H1 (cell line): ENCODE measurements at regions not wholly inside any gene's neighbourhood (a gene's known extent, or its start where the extent isn't known, plus 50 kb on each side); places are given as distances from the start of the nearest gene placed in this dataset.

ENCODE experiments used
- CTCF ChIA-PET: fragments of 300-600 bp; sonication (Branson Sonifier 250); formaldehyde crosslinking; loops from one replicate; lab custom pipeline; 2021; ENCODE audit not compliant: partially characterized antibody; lab: Charles Lee
- POLR2A ChIA-PET: fragments of 300-600 bp; sonication (Branson Sonifier 250); formaldehyde crosslinking; loops from one replicate; lab custom pipeline; 2021; ENCODE audit warnings: inconsistent platforms; ENCODE audit not compliant: partially characterized antibody; lab: Charles Lee
- DNase-seq, 2 experiments: peaks; one replicate each; pipeline versions ENCODE4 v3.0.0 to v3.0.0-alpha.2; 2010 to 2022; ENCODE audit warnings: low spot score in 2 of 2, low read depth in 1 of 2, mixed read lengths in 1 of 2
- FAIRE-seq: peaks from 2 replicates; lab custom pipeline; 2011; peaks lifted over from hg19 to GRCh38; lab: Jason Lieb, UNC
- H2AFZ ChIP-seq: 2 replicates; pipeline ENCODE4 v1.8.1; 2012; ENCODE audit warnings: low read length, inconsistent platforms
- H2AK5ac ChIP-seq: 2 replicates; pipeline ENCODE4 v1.6.1; 2013; ENCODE audit warnings: low read depth, low read length
- H2BK120ac ChIP-seq: replicated peaks from 2 replicates; pipeline ENCODE3; 2013; ENCODE audit warnings: low read depth, low read length, inconsistent platforms
- H2BK12ac ChIP-seq: 2 replicates; pipeline ENCODE4 v1.6.1; 2013; ENCODE audit warnings: low read depth, low read length
- H2BK15ac ChIP-seq: 2 replicates; pipeline ENCODE4 v1.6.1; 2013; ENCODE audit warnings: low read length
- H2BK20ac ChIP-seq: 2 replicates; pipeline ENCODE4 v1.6.1; 2013; ENCODE audit warnings: low read length
- H2BK5ac ChIP-seq: 2 replicates; pipeline ENCODE4 v1.6.1; 2013; ENCODE audit warnings: low read depth, low read length
- H3K14ac ChIP-seq: 2 replicates; pipeline ENCODE4 v1.6.1; 2013; ENCODE audit warnings: inconsistent platforms; ENCODE audit not compliant: insufficient read length
- H3K18ac ChIP-seq: 2 replicates; pipeline ENCODE4 v1.6.1; 2013; ENCODE audit warnings: low read length; ENCODE audit errors: extremely low read depth
- H3K23ac ChIP-seq: 2 replicates; pipeline ENCODE4 v1.6.1; 2013; ENCODE audit warnings: inconsistent platforms; ENCODE audit not compliant: insufficient read length
- H3K23me2 ChIP-seq: 2 replicates; pipeline ENCODE4 v1.6.1; 2013; ENCODE audit warnings: low read depth, low read length
- H3K27ac ChIP-seq: 2 replicates; pipeline ENCODE4 v1.6.1; 2011; ENCODE audit warnings: low read depth, low read length, inconsistent platforms
- H3K27me3 ChIP-seq, 4 experiments: replicated peaks in 1 of 4; 1 replicate in 1 of 4; 2 replicates in 3 of 4; pipeline versions ENCODE4 v1.6.1 to v1.8.1; 2011 to 2013; ENCODE audit warnings: low read length in 3 of 4, mild to moderate bottlenecking in 3 of 4, inconsistent platforms in 2 of 4, mixed read lengths in 2 of 4, moderate library complexity in 1 of 4; ENCODE audit not compliant: control insufficient read depth in 3 of 4, insufficient read depth in 3 of 4; ENCODE audit errors: extremely low read depth in 1 of 4
- H3K36me3 ChIP-seq, 4 experiments: 2 replicates each; pipeline versions ENCODE4 v1.6.1 to v1.8.1; 2011 to 2013; ENCODE audit warnings: mild to moderate bottlenecking in 4 of 4, low read length in 3 of 4, moderate library complexity in 2 of 4, control low read depth in 1 of 4, inconsistent platforms in 1 of 4; ENCODE audit not compliant: insufficient read depth in 4 of 4, control insufficient read depth in 2 of 4
- H3K4ac ChIP-seq: replicated peaks from 2 replicates; pipeline ENCODE3; 2013; ENCODE audit warnings: low read length, low read depth, mixed read lengths, inconsistent platforms; ENCODE audit not compliant: insufficient read length
- H3K4me1 ChIP-seq, 4 experiments: replicated peaks in 1 of 4; 1 replicate in 1 of 4; 2 replicates in 3 of 4; pipeline versions ENCODE4 v1.6.1 to v1.8.1; 2011 to 2013; ENCODE audit warnings: low read length in 3 of 4, inconsistent platforms in 2 of 4, mixed read lengths in 1 of 4; ENCODE audit not compliant: insufficient read depth in 4 of 4, control insufficient read depth in 3 of 4
- H3K4me2 ChIP-seq, 2 experiments: 2 replicates each; pipeline versions ENCODE4 v1.6.1 to v1.8.1; 2011 to 2013; ENCODE audit warnings: low read depth in 2 of 2, low read length in 2 of 2, control low read depth in 1 of 2, inconsistent platforms in 1 of 2, mild to moderate bottlenecking in 1 of 2; ENCODE audit not compliant: insufficient read depth in 1 of 2
- H3K4me3 ChIP-seq, 4 experiments: fragments of 200-600, 300-600 bp in 1 of 4; sonication (generic), shearing (Covaris generic), sonication (Bioruptor Twin) in 1 of 4; 2 replicates each; pipeline versions ENCODE4 v1.5.1 to v1.8.1; 2011 to 2016; ENCODE audit warnings: low read length in 4 of 4, low read depth in 3 of 4, control low read depth in 2 of 4, inconsistent platforms in 2 of 4, mild to moderate bottlenecking in 2 of 4, mixed read lengths in 1 of 4, moderate library complexity in 1 of 4; ENCODE audit not compliant: insufficient read depth in 2 of 4; ENCODE audit errors: extremely low read depth in 1 of 4
- H3K56ac ChIP-seq: replicated peaks from 2 replicates; pipeline ENCODE3; 2013; ENCODE audit warnings: low read depth, mild to moderate bottlenecking, mixed read lengths, low read length, inconsistent platforms; ENCODE audit not compliant: insufficient read length
- H3K79me1 ChIP-seq: 2 replicates; pipeline ENCODE4 v1.6.1; 2013; ENCODE audit warnings: low read depth, low read length, control low read depth
- H3K79me2 ChIP-seq, 2 experiments: 2 replicates each; pipeline versions ENCODE4 v1.6.1 to v1.8.1; 2012 to 2013; ENCODE audit warnings: low read length in 2 of 2, mild to moderate bottlenecking in 2 of 2, inconsistent platforms in 1 of 2; ENCODE audit not compliant: insufficient read depth in 2 of 2, control insufficient read depth in 1 of 2
- H3K9ac ChIP-seq, 4 experiments: replicated peaks in 1 of 4; 1 replicate in 1 of 4; 2 replicates in 3 of 4; pipeline versions ENCODE4 v1.6.1 to v1.8.1; 2011 to 2013; ENCODE audit warnings: low read depth in 3 of 4, low read length in 3 of 4, control low read depth in 2 of 4, mild to moderate bottlenecking in 2 of 4, moderate library complexity in 2 of 4, inconsistent platforms in 1 of 4; ENCODE audit errors: extremely low read depth in 1 of 4
- H3K9me3 ChIP-seq, 2 experiments: 2 replicates each; pipeline versions ENCODE4 v1.6.1 to v1.8.1; 2012 to 2013; ENCODE audit warnings: mild to moderate bottlenecking in 2 of 2, moderate library complexity in 2 of 2, control low read depth in 1 of 2, inconsistent platforms in 1 of 2, low read depth in 1 of 2, low read length in 1 of 2, mixed read lengths in 1 of 2; ENCODE audit not compliant: insufficient read depth in 2 of 2
- H4K20me1 ChIP-seq, 2 experiments: replicated peaks in 1 of 2; 2 replicates each; pipeline versions ENCODE3 to v1.8.1; 2011 to 2013; ENCODE audit warnings: inconsistent platforms in 2 of 2, low read length in 2 of 2, mild to moderate bottlenecking in 1 of 2; ENCODE audit not compliant: insufficient read depth in 2 of 2, control insufficient read depth in 1 of 2
- H4K5ac ChIP-seq: 2 replicates; pipeline ENCODE4 v1.6.1; 2013; ENCODE audit warnings: low read length, low read depth, mixed read lengths, inconsistent platforms; ENCODE audit not compliant: insufficient read length
- H4K8ac ChIP-seq: 2 replicates; pipeline ENCODE4 v1.8.0; 2013; ENCODE audit warnings: mild to moderate bottlenecking, moderate library complexity, low read length, inconsistent platforms; ENCODE audit not compliant: insufficient read depth; ENCODE audit errors: extremely low read depth
- H4K91ac ChIP-seq: replicated peaks from 2 replicates; pipeline ENCODE3; 2013; ENCODE audit warnings: low read length, mixed read lengths, inconsistent platforms; ENCODE audit not compliant: insufficient read length
- BACH1 ChIP-seq: IDR thresholded peaks from 2 replicates; pipeline ENCODE4 v1.6.1; 2012; ENCODE audit warnings: low read length, improper control_type of control experiment
- CBX8 ChIP-seq: fragments of 300-800, 300-1000 bp; sonication (generic); IDR thresholded peaks from 2 replicates; pipeline ENCODE4 v1.7.1; 2016; ENCODE audit warnings: low read depth, low read length, borderline replicate concordance
- CEBPB ChIP-seq: IDR thresholded peaks from 2 replicates; pipeline ENCODE4 v1.6.1; 2012; ENCODE audit warnings: low read depth, low read length
- GABPA ChIP-seq: IDR thresholded peaks from 2 replicates; pipeline ENCODE4 v1.6.1; 2011; ENCODE audit warnings: mild to moderate bottlenecking, low read length, moderate library complexity, borderline replicate concordance; ENCODE audit not compliant: insufficient read depth
- KDM1A ChIP-seq: fragments of 200-600, 300-600 bp; sonication (generic); IDR thresholded peaks from 2 replicates; pipeline ENCODE4 v1.7.1; 2016; ENCODE audit warnings: mild to moderate bottlenecking, low read length, borderline replicate concordance
- SIRT6 ChIP-seq: IDR thresholded peaks from one replicate; pipeline ENCODE4 v1.7.1; 2012; ENCODE audit warnings: low read length, inconsistent platforms
- SIX5 ChIP-seq: IDR thresholded peaks from 2 replicates; pipeline ENCODE4 v1.6.1; 2011; ENCODE audit warnings: mild to moderate bottlenecking, low read depth, low read length
- SP2 ChIP-seq: IDR thresholded peaks from 2 replicates; pipeline ENCODE4 v1.6.1; 2012; ENCODE audit warnings: mild to moderate bottlenecking, low read length, inconsistent platforms
- YY1 ChIP-seq: IDR thresholded peaks from 2 replicates; pipeline ENCODE4 v1.6.1; 2011; ENCODE audit warnings: low read depth, mild to moderate bottlenecking, low read length
- WGBS, 2 experiments: shearing (Covaris generic) in 1 of 2; methylation state at CpG; one replicate each; pipeline versions ENCODE4 v1.1.6 to v1.1.7; 2013 to 2015; ENCODE audit warnings: low lambda C conversion rate in 2 of 2, mixed read lengths in 2 of 2, inconsistent platforms in 1 of 2, low coverage in 1 of 2, missing lambda C conversion rate in 1 of 2; ENCODE audit not compliant: insufficient replicate concordance in 2 of 2, insufficient coverage in 1 of 2, insufficient read length in 1 of 2; ENCODE audit errors: extremely low coverage in 1 of 2, missing lambda C conversion rate in 1 of 2; 5-methylcytosine and 5-hydroxymethylcytosine counted together

GRCh38 chr15:59936741-59937140, 67.4 kb upstream of the FOXB1 start:
- Histone ChIP-seq H3K79me1 (no peaks in the 10 kb centered on the region), H4K91ac (no peak overlapping the region), H3K23ac (no peak overlapping the region), H3K23me2 (no peaks in the 10 kb centered on the region), H3K18ac (no peak overlapping the region), H2BK15ac (no peak overlapping the region), H3K56ac (no peak overlapping the region), H2BK20ac (no peak overlapping the region), H2BK120ac (no peak overlapping the region), H4K20me1 (no peaks in the 10 kb centered on the region), H3K9me3 (no peaks in the 10 kb centered on the region), H2AFZ (no peak overlapping the region), H3K79me2 (no peaks in the 10 kb centered on the region), H3K4me1 (peaks cover 0 to 7% (median 5%) of the 10 kb centered on the region in 4 experiments; a peak in 5 of 7 replicates), H3K27ac (no peak overlapping the region), H4K8ac (no peak overlapping the region), H3K4me2 (no peak overlapping the region), H3K27me3 (no peaks in the 10 kb centered on the region), H3K4me3 (no peak overlapping the region), H3K14ac (no peak overlapping the region), H2BK12ac (no peak overlapping the region), H2BK5ac (no peak overlapping the region), H3K4ac (no peak overlapping the region), H2AK5ac (no peak overlapping the region), H3K36me3 (no peaks in the 10 kb centered on the region), H3K9ac (no peak overlapping the region), H4K5ac (no peak overlapping the region)
- DNase-seq (no peak), FAIRE-seq (no peak)
- WGBS, 2 experiments = 60% methylated on average over 8 of the region's 8 CpGs; no CpG with 5 or more reads in 1 of the 2 experiments
- POLR2A ChIA-PET = no interaction called here
- CTCF ChIA-PET = no interaction called here
- TF ChIP-seq SIRT6 (no peak), SP2 (no peak), SIX5 (no peak), KDM1A (no peak), BACH1 (no peak), CBX8 (no peak), YY1 (no peak), CEBPB (no peak), GABPA (no peak)
